H9 (cell line): ENCODE measurements at regions not wholly inside any gene's neighbourhood (a gene's known extent, or its start where the extent isn't known, plus 50 kb on each side); places are given as distances from the start of the nearest gene placed in this dataset.
"Not testable (repeated sequence)": the region's sequence is repeated elsewhere in the genome, so short reads cannot be mapped to it uniquely, and the experiment has no call there.

Experiments
- DNase-seq: peaks from one replicate; pipeline ENCODE4 v3.0.0-alpha.2; 2017
- H2AFZ ChIP-seq: one replicate; pipeline ENCODE4 v1.6.1; 2013; ENCODE audit warnings: mild to moderate bottlenecking, low read length, control low read depth, moderate library complexity
- H2AK5ac ChIP-seq: 2 replicates; pipeline ENCODE4 v1.6.1; 2013; ENCODE audit warnings: low read length, control low read depth, mixed read lengths; ENCODE audit not compliant: insufficient read length
- H2BK120ac ChIP-seq: one replicate; pipeline ENCODE4 v1.6.1; 2013; ENCODE audit warnings: low read depth, mild to moderate bottlenecking, low read length, control low read depth, inconsistent platforms; ENCODE audit not compliant: poor library complexity, severe bottlenecking
- H2BK12ac ChIP-seq: 2 replicates; pipeline ENCODE4 v1.6.1; 2013; ENCODE audit warnings: low read length, control low read depth, mixed read lengths, low read depth; ENCODE audit not compliant: insufficient read length
- H2BK15ac ChIP-seq: 2 replicates; pipeline ENCODE4 v1.6.1; 2013; ENCODE audit warnings: low read depth, low read length, control low read depth
- H2BK20ac ChIP-seq: one replicate; pipeline ENCODE4 v1.6.1; 2013; ENCODE audit warnings: low read depth, mild to moderate bottlenecking, low read length, control low read depth, inconsistent platforms; ENCODE audit not compliant: poor library complexity, severe bottlenecking
- H2BK5ac ChIP-seq: 2 replicates; pipeline ENCODE4 v1.6.1; 2013; ENCODE audit warnings: low read length, control low read depth, mixed read lengths; ENCODE audit not compliant: insufficient read length
- H3K14ac ChIP-seq: 2 replicates; pipeline ENCODE4 v1.6.1; 2013; ENCODE audit warnings: low read length, control low read depth; ENCODE audit not compliant: insufficient read depth
- H3K18ac ChIP-seq: 2 replicates; pipeline ENCODE4 v1.6.1; 2013; ENCODE audit warnings: low read depth, mild to moderate bottlenecking, mixed read lengths, low read length, control low read depth; ENCODE audit not compliant: insufficient read length
- H3K23ac ChIP-seq: 2 replicates; pipeline ENCODE4 v1.6.1; 2013; ENCODE audit warnings: low read length, control low read depth, mixed read lengths, low read depth; ENCODE audit not compliant: insufficient read length
- H3K23me2 ChIP-seq: 2 replicates; pipeline ENCODE4 v1.6.1; 2013; ENCODE audit warnings: low read depth, mild to moderate bottlenecking, mixed read lengths, low read length, control low read depth; ENCODE audit not compliant: insufficient read length, poor library complexity, severe bottlenecking
- H3K27ac ChIP-seq: 2 replicates; pipeline ENCODE4 v1.5.1; 2013; ENCODE audit warnings: low read length, control low read depth, mixed read lengths, low read depth; ENCODE audit not compliant: insufficient read length
- H3K27me3 ChIP-seq: 2 replicates; pipeline ENCODE4 v1.6.1; 2013; ENCODE audit warnings: low read length, control low read depth, inconsistent platforms; ENCODE audit not compliant: insufficient read depth
- H3K4ac ChIP-seq: 2 replicates; pipeline ENCODE4 v1.6.1; 2013; ENCODE audit warnings: low read depth, mild to moderate bottlenecking, control low read depth, inconsistent platforms, low read length, moderate library complexity
- H3K4me1 ChIP-seq: 2 replicates; pipeline ENCODE4 v1.6.1; 2013; ENCODE audit warnings: low read length, control low read depth, inconsistent platforms; ENCODE audit not compliant: insufficient read depth
- H3K4me2 ChIP-seq: 2 replicates; pipeline ENCODE4 v1.6.1; 2013; ENCODE audit warnings: low read length, control low read depth, mixed read lengths; ENCODE audit not compliant: insufficient read length, insufficient read depth
- H3K56ac ChIP-seq: 2 replicates; pipeline ENCODE4 v1.6.1; 2013; ENCODE audit warnings: low read depth, mild to moderate bottlenecking, mixed read lengths, low read length, control low read depth; ENCODE audit not compliant: insufficient read length
- H3K79me1 ChIP-seq: 2 replicates; pipeline ENCODE4 v1.6.1; 2013; ENCODE audit warnings: low read depth, mild to moderate bottlenecking, moderate library complexity, low read length, control low read depth, inconsistent platforms; ENCODE audit not compliant: insufficient read depth, poor library complexity, severe bottlenecking
- H3K79me2 ChIP-seq: 2 replicates; pipeline ENCODE4 v1.6.1; 2013; ENCODE audit warnings: low read length, control low read depth, inconsistent platforms; ENCODE audit not compliant: insufficient read depth
- H3K9ac ChIP-seq: 2 replicates; pipeline ENCODE4 v1.6.1; 2013; ENCODE audit warnings: low read length, control low read depth, mixed read lengths; ENCODE audit not compliant: insufficient read length; ENCODE audit errors: extremely low read depth
- H3K9me3 ChIP-seq: one replicate; pipeline ENCODE4 v1.6.1; 2013; ENCODE audit warnings: low read depth, low read length, inconsistent platforms; ENCODE audit not compliant: control insufficient read depth
- H3T11ph ChIP-seq: one replicate; pipeline ENCODE4 v1.6.1; 2013; ENCODE audit warnings: mild to moderate bottlenecking, low read length, control low read depth, inconsistent platforms
- H4K20me1 ChIP-seq: one replicate; pipeline ENCODE4 v1.6.1; 2013; ENCODE audit not compliant: control insufficient read depth, insufficient read length, insufficient read depth
- H4K5ac ChIP-seq: 2 replicates; pipeline ENCODE4 v1.6.1; 2013; ENCODE audit warnings: low read depth, mild to moderate bottlenecking, mixed read lengths, low read length, control low read depth; ENCODE audit not compliant: insufficient read length
- H4K8ac ChIP-seq: replicated peaks from 2 replicates; pipeline ENCODE4 v1.6.1; 2013; ENCODE audit warnings: low read length, control low read depth, mixed read lengths, low read depth; ENCODE audit not compliant: insufficient read length
- H4K91ac ChIP-seq: 2 replicates; pipeline ENCODE4 v1.6.1; 2013; ENCODE audit warnings: low read depth, mild to moderate bottlenecking, moderate library complexity, mixed read lengths, low read length, control low read depth; ENCODE audit not compliant: insufficient read length
- H3K27ac Mint-ChIP-seq, 3 experiments: 2 replicates in 2 of 3; 3 replicates in 1 of 3; pipeline ENCODE4 v1.8.0; 2020 to 2021; ENCODE audit warnings: mixed read lengths in 3 of 3, mild to moderate bottlenecking in 1 of 3, moderate library complexity in 1 of 3
- H3K27me3 Mint-ChIP-seq: 2 replicates; pipeline ENCODE4 v1.8.0; 2021; ENCODE audit warnings: low read depth, mild to moderate bottlenecking, moderate library complexity, mixed read lengths
- H3K36me3 Mint-ChIP-seq, 3 experiments: 2 replicates in 2 of 3; 3 replicates in 1 of 3; pipeline ENCODE4 v1.8.0; 2020 to 2021; ENCODE audit warnings: low read depth in 3 of 3, mixed read lengths in 3 of 3; ENCODE audit not compliant: insufficient read depth in 1 of 3
- H3K4me1 Mint-ChIP-seq, 2 experiments: 2 replicates each; pipeline ENCODE4 v1.8.0; 2020; ENCODE audit warnings: mixed read lengths in 2 of 2
- H3K4me3 Mint-ChIP-seq, 2 experiments: 2 replicates in 1 of 2; 3 replicates in 1 of 2; pipeline ENCODE4 v1.8.0; 2020 to 2021; ENCODE audit warnings: mild to moderate bottlenecking in 2 of 2, mixed read lengths in 2 of 2, moderate library complexity in 1 of 2
- H3K9me3 Mint-ChIP-seq, 2 experiments: 2 replicates in 1 of 2; 3 replicates in 1 of 2; pipeline ENCODE4 v1.8.0; 2020; ENCODE audit warnings: mild to moderate bottlenecking in 2 of 2, mixed read lengths in 2 of 2, moderate library complexity in 1 of 2
- CTCF ChIP-seq: fragments of 200-600 bp; sonication (generic); conservative IDR thresholded peaks from 3 replicates; pipeline ENCODE4 v1.8.0; 2021; ENCODE audit warnings: antibody characterized with exemption, mild to moderate bottlenecking
- WGBS: extraction: QIAGEN DNeasy Blood & Tissue Kit; methylation state at CpG from one replicate; pipeline ENCODE4 v1.1.7; 2013; ENCODE audit warnings: missing lambda C conversion rate, low lambda C conversion rate, mixed read lengths; ENCODE audit not compliant: insufficient read length; ENCODE audit errors: extremely low coverage; 5-methylcytosine and 5-hydroxymethylcytosine counted together

- H3K27me3 Mint-ChIP-seq: peaks cover 3% of the 10 kb centered on the region; the same call in 1 of the 2 replicates
- Histone ChIP-seq H3K4me1 (no peaks in the 10 kb centered on the region), H3K9me3 (no peaks in the 10 kb centered on the region), H3K4ac (no peak overlapping the region), H2BK15ac (no peak overlapping the region), H2BK5ac (no peak overlapping the region), H4K8ac (no peak overlapping the region), H2BK20ac (no peak overlapping the region), H2AFZ (no peak overlapping the region), H3K9ac (no peak overlapping the region), H3K23ac (no peak overlapping the region), H4K91ac (no peak overlapping the region), H3K23me2 (no peaks in the 10 kb centered on the region), H3K4me2 (no peak overlapping the region), H2BK120ac (no peak overlapping the region), H2BK12ac (no peak overlapping the region), H3K56ac (no peak overlapping the region), H2AK5ac (no peak overlapping the region), H3K14ac (no peak overlapping the region), H3K79me1 (no peaks in the 10 kb centered on the region), H3K27ac (no peak overlapping the region), H3K27me3 (no peaks in the 10 kb centered on the region), H4K5ac (no peak overlapping the region), H3K79me2 (no peaks in the 10 kb centered on the region), H3T11ph (no peak overlapping the region), H3K18ac (no peak overlapping the region), H4K20me1 (no peaks in the 10 kb centered on the region)
- H3K4me1 Mint-ChIP-seq: peaks cover 13 to 14% of the 10 kb centered on the region in 2 experiments
- no peaks in the 10 kb centered on the region for H3K36me3 Mint-ChIP-seq
- DNase-seq: no peak
- H3K4me3 Mint-ChIP-seq: no peak overlapping the region
- H3K9me3 Mint-ChIP-seq: no peaks in the 10 kb centered on the region
- H3K27ac Mint-ChIP-seq: no peak overlapping the region
- no peak for TF ChIP-seq CTCF
Measured at GRCh38 chr3:159305017-159305416, 503.2 kb downstream of the MFSD1 start.

GRCh38 chr3:159316706-159317105 lies 514.9 kb downstream of the MFSD1 start:
- not testable (repeated sequence) for H3K36me3 Mint-ChIP-seq, H3T11ph ChIP-seq, H3K79me1 ChIP-seq, H2BK120ac ChIP-seq, H3K23me2 ChIP-seq, H3K9me3 Mint-ChIP-seq, H3K4me1 ChIP-seq, H3K9ac ChIP-seq, H3K27ac ChIP-seq, H3K27me3 Mint-ChIP-seq, H3K56ac ChIP-seq, DNase-seq, H3K14ac ChIP-seq, H4K5ac ChIP-seq, H4K20me1 ChIP-seq, H3K79me2 ChIP-seq, H2BK20ac ChIP-seq, H2BK15ac ChIP-seq, H3K4ac ChIP-seq, H3K27ac Mint-ChIP-seq, H2BK12ac ChIP-seq, H4K91ac ChIP-seq, H3K4me1 Mint-ChIP-seq, H3K9me3 ChIP-seq, H3K4me3 Mint-ChIP-seq, H3K18ac ChIP-seq, H2AK5ac ChIP-seq, H3K4me2 ChIP-seq, H4K8ac ChIP-seq, H3K23ac ChIP-seq, H3K27me3 ChIP-seq, H2BK5ac ChIP-seq, H2AFZ ChIP-seq
- WGBS: no CpG with 5 or more reads among the region's 3 CpGs
